ENCODE measurements at regions not wholly inside any gene's neighbourhood (a gene's known extent, or its start where the extent isn't known, plus 50 kb on each side); places are given as distances from the start of the nearest gene placed in this dataset.

- intact Hi-C loops (cut with DNase I; ENCODE audit: low total_unique reads) = no loop called here
- no peak for DNase-seq
- Histone ChIP-seq H3K9me3 (peaks cover 0 to 24% (median 3%) of the 10 kb centered on the region in 8 donors), H3K36me3 (no peaks in the 10 kb centered on the region), H3K27ac (no peak overlapping the region), H3K4me3 (no peak overlapping the region), H3K4me1 (no peaks in the 10 kb centered on the region), H3K27me3 (replicated peaks in 1 of 7) (no peaks in the 10 kb centered on the region)
- TF ChIP-seq POLR2AphosphoS5 (IDR thresholded peaks at IDR 0.05) (no peak), CTCF (IDR thresholded peaks at IDR 0.05 in 8 of 11, conservative IDR thresholded peaks at IDR 0.05 in 3 of 11) (no peak), POLR2A (IDR thresholded peaks at IDR 0.05) (no peak)
- 9 to 36% (median 31%) methylated on average over 2 of the region's 2 CpGs for WGBS, 5 donors
Observed at GRCh38 chr4:134777606-134778005, 576.0 kb upstream of the PABPC4L start.

GRCh38 chr4:134773497-134774000 lies 572.0 kb upstream of the PABPC4L start:
- no peak overlapping the region for H3K4me3 ChIP-seq
- TF ChIP-seq POLR2AphosphoS5 (IDR thresholded peaks at IDR 0.05) = no peak
- TF ChIP-seq CTCF (IDR thresholded peaks at IDR 0.05 in 8 of 11, conservative IDR thresholded peaks at IDR 0.05 in 3 of 11) = no peak
- H3K9me3 ChIP-seq = peaks cover 0 to 22% (median 3%) of the 10 kb centered on the region in 8 donors
- no peaks in the 10 kb centered on the region for H3K4me1 ChIP-seq
- intact Hi-C loops (cut with DNase I; ENCODE audit: low total_unique reads) = no loop called here
- WGBS, 5 donors = 78 to 87% (median 83%) methylated on average over 3 to 4 of the region's 4 CpGs
- no peak overlapping the region for H3K27ac ChIP-seq
- H3K27me3 ChIP-seq (replicated peaks in 1 of 7) = no peaks in the 10 kb centered on the region
- H3K36me3 ChIP-seq = no peaks in the 10 kb centered on the region
- DNase-seq = no peak

- no peaks in the 10 kb centered on the region for H3K9me3 ChIP-seq
- no peaks in the 10 kb centered on the region for H3K36me3 ChIP-seq
- no peak overlapping the region for H3K27ac ChIP-seq
- H3K4me3 ChIP-seq = no peak overlapping the region
- WGBS, 5 donors = 60 to 74% (median 74%) methylated on average over 4 of the region's 4 CpGs
- TF ChIP-seq POLR2AphosphoS5 (IDR thresholded peaks at IDR 0.05) (no peak), POLR2A (IDR thresholded peaks at IDR 0.05) (no peak), CTCF (IDR thresholded peaks at IDR 0.05 in 8 of 11, conservative IDR thresholded peaks at IDR 0.05 in 3 of 11) (no peak)
- DNase-seq = no peak
- H3K27me3 ChIP-seq (replicated peaks in 1 of 7) = no peaks in the 10 kb centered on the region
- H3K4me1 ChIP-seq = no peaks in the 10 kb centered on the region
- intact Hi-C loops (cut with DNase I; ENCODE audit: low total_unique reads) = no loop called here
Observed at GRCh38 chr4:134762053-134762452, 560.5 kb upstream of the PABPC4L start.

GRCh38 chr4:134756421-134756820 lies 554.8 kb upstream of the PABPC4L start:
- WGBS, 5 donors = 83 to 93% (median 87%) methylated on average over 3 of the region's 3 CpGs

More at GRCh38 chr4:134756421-134756820, 554.8 kb upstream of the PABPC4L start:
- TF ChIP-seq CTCF (IDR thresholded peaks at IDR 0.05 in 8 of 11, conservative IDR thresholded peaks at IDR 0.05 in 3 of 11) = no peak
- H3K27ac ChIP-seq = no peak overlapping the region
- no peaks in the 10 kb centered on the region for H3K36me3 ChIP-seq
- DNase-seq = no peak
- H3K4me1 ChIP-seq = no peaks in the 10 kb centered on the region
- no peaks in the 10 kb centered on the region for H3K27me3 ChIP-seq (replicated peaks in 1 of 7)
- no peaks in the 10 kb centered on the region for H3K9me3 ChIP-seq
- intact Hi-C loops (cut with DNase I; ENCODE audit: low total_unique reads) = no loop called here
- H3K4me3 ChIP-seq = no peak overlapping the region
